ENCODE measurements at regions not wholly inside any gene's neighbourhood (a gene's known extent, or its start where the extent isn't known, plus 50 kb on each side); places are given as distances from the start of the nearest gene placed in this dataset.

DNA sequence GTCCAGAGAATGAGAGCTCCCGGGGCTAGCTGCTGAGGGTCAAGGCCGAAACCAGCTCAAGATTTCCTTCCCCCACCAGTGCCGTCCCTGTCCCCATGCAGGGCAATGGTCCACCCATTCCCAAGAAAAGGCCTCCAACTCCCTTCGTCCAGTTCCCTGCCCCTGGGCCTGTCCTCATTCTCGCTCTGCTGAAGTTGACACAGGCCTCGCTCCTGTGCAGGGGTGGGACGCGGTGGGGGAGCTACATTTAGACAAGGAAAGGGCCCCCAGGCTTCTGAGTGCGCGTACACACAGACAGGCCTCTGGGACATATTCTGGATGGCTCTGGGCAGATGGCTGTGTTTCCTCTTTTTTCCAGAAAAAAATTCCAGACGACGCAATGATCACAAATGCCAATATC, 188.3 kb downstream of the ETS2 start:
- no peak overlapping the region for H3K4me3 ChIP-seq (ENCODE audit: low read depth, poor library complexity, severe bottlenecking)
- DNase-seq (ENCODE audit: low spot score in 2 of 2), result no peak
- 58 to 71% methylated on average over 12 of the region's 12 CpGs for WGBS, 2 donors
- no peak for TF ChIP-seq POLR2A (IDR thresholded peaks at IDR 0.05)
- TF ChIP-seq, protein P1, sequence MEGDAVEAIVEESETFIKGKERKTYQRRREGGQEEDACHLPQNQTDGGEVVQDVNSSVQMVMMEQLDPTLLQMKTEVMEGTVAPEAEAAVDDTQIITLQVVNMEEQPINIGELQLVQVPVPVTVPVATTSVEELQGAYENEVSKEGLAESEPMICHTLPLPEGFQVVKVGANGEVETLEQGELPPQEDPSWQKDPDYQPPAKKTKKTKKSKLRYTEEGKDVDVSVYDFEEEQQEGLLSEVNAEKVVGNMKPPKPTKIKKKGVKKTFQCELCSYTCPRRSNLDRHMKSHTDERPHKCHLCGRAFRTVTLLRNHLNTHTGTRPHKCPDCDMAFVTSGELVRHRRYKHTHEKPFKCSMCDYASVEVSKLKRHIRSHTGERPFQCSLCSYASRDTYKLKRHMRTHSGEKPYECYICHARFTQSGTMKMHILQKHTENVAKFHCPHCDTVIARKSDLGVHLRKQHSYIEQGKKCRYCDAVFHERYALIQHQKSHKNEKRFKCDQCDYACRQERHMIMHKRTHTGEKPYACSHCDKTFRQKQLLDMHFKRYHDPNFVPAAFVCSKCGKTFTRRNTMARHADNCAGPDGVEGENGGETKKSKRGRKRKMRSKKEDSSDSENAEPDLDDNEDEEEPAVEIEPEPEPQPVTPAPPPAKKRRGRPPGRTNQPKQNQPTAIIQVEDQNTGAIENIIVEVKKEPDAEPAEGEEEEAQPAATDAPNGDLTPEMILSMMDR (IDR thresholded peaks at IDR 0.05), result no peak
- intact Hi-C loops (cut with DNase I; ENCODE audit: low total_unique reads), result no loop called here

DNA sequence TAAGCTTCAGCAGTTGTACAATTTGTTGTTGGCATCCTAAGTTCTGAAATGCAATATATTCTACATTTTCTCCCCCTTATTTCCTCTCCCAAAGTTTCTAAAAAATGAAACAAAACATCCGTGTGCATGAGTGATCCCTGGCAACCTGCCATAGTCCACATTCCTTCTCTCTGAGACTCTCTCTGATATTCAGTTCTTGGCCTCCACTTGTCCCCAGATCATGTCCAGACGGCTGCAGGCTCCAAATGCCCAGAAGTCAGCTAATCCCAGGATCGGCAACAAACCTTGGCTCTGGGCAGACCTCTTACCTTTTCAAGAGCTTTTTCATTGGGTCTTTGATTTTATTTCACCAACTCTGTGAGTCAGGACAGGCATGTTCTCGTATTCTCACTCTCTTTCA, 187.8 kb downstream of the ETS2 start:
- 16 to 25% methylated on average over 4 of the region's 4 CpGs for WGBS, 2 donors
- no peak overlapping the region for H3K4me3 ChIP-seq (ENCODE audit: low read depth, poor library complexity, severe bottlenecking)
- DNase-seq (ENCODE audit: low spot score in 2 of 2), result peak in 1 of 2 donors; percentile 81
- intact Hi-C loops (cut with DNase I; ENCODE audit: low total_unique reads), result no loop called here
- TF ChIP-seq POLR2A (IDR thresholded peaks at IDR 0.05), result no peak
- TF ChIP-seq, protein P1 (IDR thresholded peaks at IDR 0.05), result no peak

DNA sequence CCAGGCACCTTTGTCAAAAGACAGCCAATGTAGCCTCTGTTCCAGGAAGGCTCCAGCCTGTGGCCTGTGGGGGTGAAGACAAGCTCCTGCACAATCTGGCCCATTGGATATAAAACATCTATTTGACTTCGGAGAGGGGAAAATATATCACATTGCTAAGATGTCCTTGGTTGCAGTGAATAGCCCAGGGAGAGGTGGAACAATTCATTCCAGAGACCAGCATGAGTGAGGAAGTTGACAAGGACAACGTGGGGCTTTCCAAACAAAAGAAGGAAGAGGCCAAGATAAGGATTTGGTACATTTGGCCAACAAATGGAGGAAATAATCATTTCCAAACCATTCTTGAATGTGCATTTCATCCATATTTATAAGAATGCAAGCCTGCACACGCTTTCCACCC, 187.0 kb downstream of the ETS2 start:
- intact Hi-C loops (cut with DNase I; ENCODE audit: low total_unique reads), result no loop called here
- H3K4me3 ChIP-seq (ENCODE audit: low read depth, poor library complexity, severe bottlenecking), result no peak overlapping the region
- TF ChIP-seq, protein P1 (IDR thresholded peaks at IDR 0.05), result no peak
- TF ChIP-seq POLR2A (IDR thresholded peaks at IDR 0.05), result no peak
- no peak for DNase-seq (ENCODE audit: low spot score in 2 of 2)
- WGBS, 2 donors, result 30 to 37% methylated on average over 3 of the region's 3 CpGs

- no peak for DNase-seq (ENCODE audit: low spot score in 2 of 2)
- TF ChIP-seq POLR2A (IDR thresholded peaks at IDR 0.05), result no peak
- TF ChIP-seq, protein P1 (IDR thresholded peaks at IDR 0.05), result no peak
- intact Hi-C loops (cut with DNase I; ENCODE audit: low total_unique reads), result no loop called here
- H3K4me3 ChIP-seq (ENCODE audit: low read depth, poor library complexity, severe bottlenecking), result no peak overlapping the region
- 42 to 47% methylated on average over 12 of the region's 12 CpGs for WGBS, 2 donors
Measured at GRCh38 chr21:38990424-38990794, 184.7 kb downstream of the ETS2 start.

DNA sequence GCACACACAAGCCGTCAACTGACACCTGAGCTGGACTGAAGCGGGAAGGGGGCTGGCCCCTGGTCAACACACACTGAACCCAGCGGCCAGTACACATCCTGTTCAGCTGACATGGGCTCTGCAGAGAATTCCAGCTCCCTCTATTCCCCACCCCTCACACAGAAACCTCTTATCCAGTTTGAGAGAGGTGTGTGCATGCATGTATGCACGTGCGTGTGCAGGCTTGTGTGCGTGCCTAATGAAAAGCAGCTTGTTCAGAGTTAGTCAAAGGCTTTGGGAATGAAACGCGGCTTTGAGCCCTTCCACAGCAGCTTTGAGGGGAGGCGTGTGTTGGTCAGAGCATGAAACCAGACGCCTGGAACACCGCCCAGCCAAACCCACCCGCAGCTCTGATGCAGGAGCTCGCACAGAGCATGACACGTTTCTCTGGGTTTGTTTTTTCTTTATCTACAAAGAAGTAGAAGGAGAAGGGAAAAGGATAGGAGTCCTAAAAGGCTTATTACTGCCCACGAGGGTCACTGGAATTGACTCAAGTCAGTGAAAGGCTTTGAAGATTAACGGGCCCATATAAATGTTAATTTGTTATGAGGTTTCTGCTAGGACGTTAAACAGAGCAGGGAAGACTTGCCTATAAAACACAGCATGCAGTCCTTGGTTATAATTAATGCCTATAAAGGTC, 184.2 kb downstream of the ETS2 start:
- no peak overlapping the region for H3K4me3 ChIP-seq (ENCODE audit: low read depth, poor library complexity, severe bottlenecking)
- intact Hi-C loops (cut with DNase I; ENCODE audit: low total_unique reads), result no loop called here
- DNase-seq (ENCODE audit: low spot score in 2 of 2), result no peak
- 19 to 23% methylated on average over 17 of the region's 17 CpGs for WGBS, 2 donors
- no peak for TF ChIP-seq POLR2A (IDR thresholded peaks at IDR 0.05)
- TF ChIP-seq, protein P1 (IDR thresholded peaks at IDR 0.05), result no peak

- TF ChIP-seq, protein P1 (IDR thresholded peaks at IDR 0.05), result no peak
- TF ChIP-seq POLR2A (IDR thresholded peaks at IDR 0.05), result no peak
- 49 to 51% methylated on average over 11 of the region's 11 CpGs for WGBS, 2 donors
- DNase-seq (ENCODE audit: low spot score in 2 of 2), result no peak
- H3K4me3 ChIP-seq (ENCODE audit: low read depth, poor library complexity, severe bottlenecking), result no peak overlapping the region
- intact Hi-C loops (cut with DNase I; ENCODE audit: low total_unique reads), result no loop called here
Measured at GRCh38 chr21:38989379-38989744, 183.6 kb downstream of the ETS2 start.

Data from lower leg skin (tissue), 4 donors.